ENCODE measurements at regions not wholly inside any gene's neighbourhood (a gene's known extent, or its start where the extent isn't known, plus 50 kb on each side); places are given as distances from the start of the nearest gene placed in this dataset.

GRCh38 chr2:138171244-138171643 lies 207.0 kb downstream of the HNMT start:
- H3K4me3 ChIP-seq (ENCODE audit: low read depth, low read length) = no peak overlapping the region
- DNase-seq (ENCODE audit: low read depth) = no peak
- TF ChIP-seq MAX (IDR thresholded peaks at IDR 0.05; ENCODE audit: low read depth, low read length) (no peak), POLR2A (IDR thresholded peaks at IDR 0.05; ENCODE audit: extremely low read depth, insufficient read length) (no peak), MYC (IDR thresholded peaks at IDR 0.05; ENCODE audit: low read depth, low read length) (no peak)

- no peak for DNase-seq (ENCODE audit: low read depth)
- TF ChIP-seq MYC (IDR thresholded peaks at IDR 0.05; ENCODE audit: low read depth, low read length) (no peak), POLR2A (IDR thresholded peaks at IDR 0.05; ENCODE audit: extremely low read depth, insufficient read length) (no peak), CTCF (IDR thresholded peaks at IDR 0.05; ENCODE audit: low read depth, low read length) (no peak), MAX (IDR thresholded peaks at IDR 0.05; ENCODE audit: low read depth, low read length) (no peak)
- no peak overlapping the region for H3K4me3 ChIP-seq (ENCODE audit: low read depth, low read length)
Measured at GRCh38 chr2:138175066-138175465, 210.8 kb downstream of the HNMT start.

GRCh38 chr2:138176862-138177439 lies 212.7 kb downstream of the HNMT start:
- no peak for TF ChIP-seq POLR2A (IDR thresholded peaks at IDR 0.05; ENCODE audit: extremely low read depth, insufficient read length)
- TF ChIP-seq MAX (IDR thresholded peaks at IDR 0.05; ENCODE audit: low read depth, low read length) = no peak
- no peak for TF ChIP-seq MYC (IDR thresholded peaks at IDR 0.05; ENCODE audit: low read depth, low read length)
- no peak for TF ChIP-seq CTCF (IDR thresholded peaks at IDR 0.05; ENCODE audit: low read depth, low read length)
- H3K4me3 ChIP-seq (ENCODE audit: low read depth, low read length) = no peak overlapping the region
- DNase-seq (ENCODE audit: low read depth) = no peak

GRCh38 chr2:138177693-138178092 lies 213.4 kb downstream of the HNMT start:
- no peak for TF ChIP-seq MYC (IDR thresholded peaks at IDR 0.05; ENCODE audit: low read depth, low read length)
- H3K4me3 ChIP-seq (ENCODE audit: low read depth, low read length) = no peak overlapping the region
- DNase-seq (ENCODE audit: low read depth) = no peak

GRCh38 chr2:138180692-138181386 lies 216.6 kb downstream of the HNMT start:
- no peak for DNase-seq (ENCODE audit: low read depth)
- no peak overlapping the region for H3K4me3 ChIP-seq (ENCODE audit: low read depth, low read length)
- TF ChIP-seq POLR2A (IDR thresholded peaks at IDR 0.05; ENCODE audit: extremely low read depth, insufficient read length) (no peak), MAX (IDR thresholded peaks at IDR 0.05; ENCODE audit: low read depth, low read length) (no peak), MYC (IDR thresholded peaks at IDR 0.05; ENCODE audit: low read depth, low read length) (no peak), CTCF (IDR thresholded peaks at IDR 0.05; ENCODE audit: low read depth, low read length) (no peak)

GRCh38 chr2:138182250-138182936 lies 218.1 kb downstream of the HNMT start:
- no peak overlapping the region for H3K4me3 ChIP-seq (ENCODE audit: low read depth, low read length)
- no peak for DNase-seq (ENCODE audit: low read depth)
- TF ChIP-seq CTCF (IDR thresholded peaks at IDR 0.05; ENCODE audit: low read depth, low read length) = no peak
- no peak for TF ChIP-seq MYC (IDR thresholded peaks at IDR 0.05; ENCODE audit: low read depth, low read length)
- no peak for TF ChIP-seq MAX (IDR thresholded peaks at IDR 0.05; ENCODE audit: low read depth, low read length)
- TF ChIP-seq POLR2A (IDR thresholded peaks at IDR 0.05; ENCODE audit: extremely low read depth, insufficient read length) = no peak
